ENCODE measurements at regions not wholly inside any gene's neighbourhood (a gene's known extent, or its start where the extent isn't known, plus 50 kb on each side); places are given as distances from the start of the nearest gene placed in this dataset.

DNA sequence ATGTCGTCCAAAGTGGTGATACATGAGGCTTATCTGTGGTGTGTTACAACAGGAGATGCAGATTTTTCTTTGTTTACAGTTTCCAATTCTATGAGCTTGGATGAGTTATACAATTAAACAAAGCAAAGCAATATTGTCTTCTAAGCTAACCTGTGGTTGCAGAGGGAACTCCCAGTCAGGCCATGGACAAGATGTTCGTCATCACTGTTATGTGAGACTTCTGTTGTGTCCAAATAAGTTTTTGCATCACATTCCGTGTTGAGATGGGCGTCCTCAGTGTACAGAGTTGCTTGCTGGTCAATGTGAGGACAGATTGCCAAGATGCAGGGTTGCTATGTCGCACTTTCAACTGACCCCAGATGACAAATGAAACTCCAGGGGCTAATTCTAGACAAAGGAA is 189.3 kb downstream of the IRF8 start:
- POLR2A ChIA-PET = no interaction called here
- H3K27ac ChIP-seq (ENCODE audit: control insufficient read depth, insufficient read depth) = no peak overlapping the region

More for the DNA sequence above, 189.3 kb downstream of the IRF8 start:
- H3K27me3 ChIP-seq (replicated peaks in 1 of 2; ENCODE audit: control insufficient read depth in 2 of 2, insufficient read depth in 2 of 2, low read length in 1 of 2) = no peaks in the 10 kb centered on the region
- ATAC-seq (no peak; the same call in 1 of the 3 replicates), DNase-seq (ENCODE audit: low read depth, low spot score) (no peak), FAIRE-seq (peak; percentile 13)
- ChIA-PET CTCF (no interaction called here), RAD21 (ENCODE audit: unreplicated experiment) (no interaction called here), SMC1A (ENCODE audit: uncharacterized antibody, unreplicated experiment) (interaction anchor here (0.5 to 1.0 kb wide), 2 partner anchors 15 to 24 kb away, joined by 3 to 4 read pairs; no protein-coding TSS in a partner anchor)
- WGBS (ENCODE audit: insufficient coverage, insufficient replicate concordance, low lambda C conversion rate, missing lambda C conversion rate) = 71% methylated on average over 5 of the region's 5 CpGs
- H3K36me3 ChIP-seq (ENCODE audit: control insufficient read depth in 2 of 2, insufficient read depth in 2 of 2, low read length in 1 of 2) = no peaks in the 10 kb centered on the region
- BruUV-seq (replicated peaks) = no TSS peak
- H3K9me3 ChIP-seq (replicated peaks; ENCODE audit: control insufficient read depth, insufficient read depth, low read length) = no peaks in the 10 kb centered on the region; the same call in 2 of the 3 replicates
- no peaks in the 10 kb centered on the region for H4K20me1 ChIP-seq (ENCODE audit: control insufficient read depth, insufficient read depth)
- in situ Hi-C loops (cut with MboI) = no loop called here
- H3K4me3 ChIP-seq = no peak overlapping the region
- H3K79me2 ChIP-seq (ENCODE audit: control insufficient read depth, insufficient read depth, low read length) = no peaks in the 10 kb centered on the region
- TF ChIP-seq, protein P1, sequence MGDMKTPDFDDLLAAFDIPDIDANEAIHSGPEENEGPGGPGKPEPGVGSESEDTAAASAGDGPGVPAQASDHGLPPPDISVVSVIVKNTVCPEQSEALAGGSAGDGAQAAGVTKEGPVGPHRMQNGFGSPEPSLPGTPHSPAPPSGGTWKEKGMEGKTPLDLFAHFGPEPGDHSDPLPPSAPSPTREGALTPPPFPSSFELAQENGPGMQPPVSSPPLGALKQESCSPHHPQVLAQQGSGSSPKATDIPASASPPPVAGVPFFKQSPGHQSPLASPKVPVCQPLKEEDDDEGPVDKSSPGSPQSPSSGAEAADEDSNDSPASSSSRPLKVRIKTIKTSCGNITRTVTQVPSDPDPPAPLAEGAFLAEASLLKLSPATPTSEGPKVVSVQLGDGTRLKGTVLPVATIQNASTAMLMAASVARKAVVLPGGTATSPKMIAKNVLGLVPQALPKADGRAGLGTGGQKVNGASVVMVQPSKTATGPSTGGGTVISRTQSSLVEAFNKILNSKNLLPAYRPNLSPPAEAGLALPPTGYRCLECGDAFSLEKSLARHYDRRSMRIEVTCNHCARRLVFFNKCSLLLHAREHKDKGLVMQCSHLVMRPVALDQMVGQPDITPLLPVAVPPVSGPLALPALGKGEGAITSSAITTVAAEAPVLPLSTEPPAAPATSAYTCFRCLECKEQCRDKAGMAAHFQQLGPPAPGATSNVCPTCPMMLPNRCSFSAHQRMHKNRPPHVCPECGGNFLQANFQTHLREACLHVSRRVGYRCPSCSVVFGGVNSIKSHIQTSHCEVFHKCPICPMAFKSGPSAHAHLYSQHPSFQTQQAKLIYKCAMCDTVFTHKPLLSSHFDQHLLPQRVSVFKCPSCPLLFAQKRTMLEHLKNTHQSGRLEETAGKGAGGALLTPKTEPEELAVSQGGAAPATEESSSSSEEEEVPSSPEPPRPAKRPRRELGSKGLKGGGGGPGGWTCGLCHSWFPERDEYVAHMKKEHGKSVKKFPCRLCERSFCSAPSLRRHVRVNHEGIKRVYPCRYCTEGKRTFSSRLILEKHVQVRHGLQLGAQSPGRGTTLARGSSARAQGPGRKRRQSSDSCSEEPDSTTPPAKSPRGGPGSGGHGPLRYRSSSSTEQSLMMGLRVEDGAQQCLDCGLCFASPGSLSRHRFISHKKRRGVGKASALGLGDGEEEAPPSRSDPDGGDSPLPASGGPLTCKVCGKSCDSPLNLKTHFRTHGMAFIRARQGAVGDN (IDR thresholded peaks at IDR 0.05) = 0 out of 2 replicates have a peak, but pooled peaks have one; percentile 7
- TF ChIP-seq JUNB (IDR thresholded peaks at IDR 0.05) = no peak
- H3K4me1 ChIP-seq (ENCODE audit: control insufficient read depth, insufficient read depth, low read length) = peaks cover 9% of the 10 kb centered on the region
- H3K9ac ChIP-seq (ENCODE audit: control insufficient read depth, insufficient read depth, low read length) = no peak overlapping the region
- no peak overlapping the region for H2AFZ ChIP-seq (ENCODE audit: control insufficient read depth, low read depth, low read length)
- intact Hi-C loops (cut with micrococcal nuclease; ENCODE audit: unreplicated experiment) = no loop called here
- no peak overlapping the region for H3K4me2 ChIP-seq (ENCODE audit: control insufficient read depth, insufficient read depth)

Data from GM12878 (cell line).